Forelimb muscle (tissue), 1 donor: ENCODE measurements at regions not wholly inside any gene's neighbourhood (a gene's known extent, or its start where the extent isn't known, plus 50 kb on each side); places are given as distances from the start of the nearest gene placed in this dataset.
"Not testable (repeated sequence)": the region's sequence is repeated elsewhere in the genome, so short reads cannot be mapped to it uniquely, and the experiment has no call there.

Source experiments
- DNase-seq: peaks from one replicate; pipeline ENCODE4 v3.0.0-alpha.2; 2013; ENCODE audit warnings: low read depth

GRCh38 chr6:121594053-121594452 lies 158.6 kb downstream of the GJA1 start:
- no peak for DNase-seq

- no peak for DNase-seq
These were observed 160.2 kb downstream of the GJA1 start for GRCh38 chr6:121595646-121596045.

GRCh38 chr6:121596441-121596840 lies 161.0 kb downstream of the GJA1 start:
- no peak for DNase-seq

- DNase-seq: no peak
These were observed 162.2 kb downstream of the GJA1 start for GRCh38 chr6:121597654-121598053.

- DNase-seq: not testable (repeated sequence)
These were observed 163.9 kb downstream of the GJA1 start for GRCh38 chr6:121599331-121599730.

- no peak for DNase-seq
These were observed 165.1 kb downstream of the GJA1 start for GRCh38 chr6:121600389-121601168.

GRCh38 chr6:121603486-121603885 lies 168.0 kb downstream of the GJA1 start:
- DNase-seq: no peak

GRCh38 chr6:121607721-121608120 lies 172.3 kb downstream of the GJA1 start:
- DNase-seq: no peak

GRCh38 chr6:121608270-121608669 lies 172.8 kb downstream of the GJA1 start:
- no peak for DNase-seq

- no peak for DNase-seq
These were observed 173.8 kb downstream of the GJA1 start for GRCh38 chr6:121609281-121609680.

- DNase-seq: no peak
These were observed 177.5 kb downstream of the GJA1 start for GRCh38 chr6:121612927-121613326.

GRCh38 chr6:121614115-121614514 lies 178.7 kb downstream of the GJA1 start:
- DNase-seq: no peak

- no peak for DNase-seq
These were observed 180.0 kb downstream of the GJA1 start for GRCh38 chr6:121615493-121615892.

- no peak for DNase-seq
These were observed 181.0 kb downstream of the GJA1 start for GRCh38 chr6:121616406-121616805.

GRCh38 chr6:121617388-121617787 lies 181.9 kb downstream of the GJA1 start:
- no peak for DNase-seq

GRCh38 chr6:121619013-121619412 lies 183.6 kb downstream of the GJA1 start:
- DNase-seq: no peak

GRCh38 chr6:121619987-121620740 lies 184.7 kb downstream of the GJA1 start:
- no peak for DNase-seq

- no peak for DNase-seq
These were observed 192.3 kb downstream of the GJA1 start for GRCh38 chr6:121627761-121628160.

GRCh38 chr6:121630716-121631115 lies 195.3 kb downstream of the GJA1 start:
- DNase-seq: no peak

- DNase-seq: not testable (repeated sequence)
These were observed 196.3 kb downstream of the GJA1 start for GRCh38 chr6:121631752-121632151.

- DNase-seq: no peak
These were observed 197.9 kb downstream of the GJA1 start for GRCh38 chr6:121633309-121633708.

GRCh38 chr6:121634586-121634985 lies 199.1 kb downstream of the GJA1 start:
- not testable (repeated sequence) for DNase-seq

- DNase-seq: no peak
These were observed 199.9 kb downstream of the GJA1 start for GRCh38 chr6:121635355-121635754.
